GM19043 (cell line): ENCODE measurements at regions not wholly inside any gene's neighbourhood (a gene's known extent, or its start where the extent isn't known, plus 50 kb on each side); places are given as distances from the start of the nearest gene placed in this dataset.

Experiments
- ATAC-seq: cut with Tn5 transposase; IDR thresholded peaks from one replicate; pipeline ENCODE4 v1.9.1; 2021; ENCODE audit warnings: low read depth; ENCODE audit not compliant: unreplicated experiment

- no peak for ATAC-seq
Measured at GRCh38 chr2:222064286-222064685, 234.5 kb downstream of the PAX3 start.

GRCh38 chr2:222058819-222059445 lies 239.9 kb downstream of the PAX3 start:
- no peak for ATAC-seq

- ATAC-seq: no peak
Measured at GRCh38 chr2:222057347-222058073, 241.3 kb downstream of the PAX3 start.

- no peak for ATAC-seq
Measured at GRCh38 chr2:222055328-222055727, 243.5 kb downstream of the PAX3 start.

- ATAC-seq: no peak
Measured at GRCh38 chr2:222054813-222055212, 244.0 kb downstream of the PAX3 start.

GRCh38 chr2:222052934-222053367 lies 245.8 kb downstream of the PAX3 start:
- no peak for ATAC-seq

- no peak for ATAC-seq
Measured at GRCh38 chr2:222050981-222051380, 247.8 kb downstream of the PAX3 start.

- no peak for ATAC-seq
Measured at GRCh38 chr2:222049946-222050345, 248.9 kb downstream of the PAX3 start.

- ATAC-seq: no peak
Measured at GRCh38 chr2:222043897-222044296, 254.9 kb downstream of the PAX3 start.

GRCh38 chr2:222042666-222043065 lies 256.1 kb downstream of the PAX3 start:
- ATAC-seq: no peak

- no peak for ATAC-seq
Measured at GRCh38 chr2:222040333-222040732, 258.5 kb downstream of the PAX3 start.

- ATAC-seq: no peak
Measured at GRCh38 chr2:222039821-222040220, 259.0 kb downstream of the PAX3 start.

GRCh38 chr2:222038067-222038802 lies 260.6 kb downstream of the PAX3 start:
- ATAC-seq: no peak

- no peak for ATAC-seq
Measured at GRCh38 chr2:222037211-222037610, 261.6 kb downstream of the PAX3 start.

GRCh38 chr2:222034058-222034457 lies 264.7 kb downstream of the PAX3 start:
- no peak for ATAC-seq

- no peak for ATAC-seq
Measured at GRCh38 chr2:222033541-222033940, 265.3 kb downstream of the PAX3 start.

GRCh38 chr2:222025881-222026271 lies 272.9 kb downstream of the PAX3 start:
- ATAC-seq: no peak

- no peak for ATAC-seq
Measured at GRCh38 chr2:222024932-222025880, 273.6 kb downstream of the PAX3 start.

- no peak for ATAC-seq
Measured at GRCh38 chr2:222017252-222017850, 281.4 kb downstream of the PAX3 start.

GRCh38 chr2:222013889-222014288 lies 284.9 kb downstream of the PAX3 start:
- ATAC-seq: no peak
